ENCODE measurements at regions not wholly inside any gene's neighbourhood (a gene's known extent, or its start where the extent isn't known, plus 50 kb on each side); places are given as distances from the start of the nearest gene placed in this dataset.
"Not testable (repeated sequence)": the region's sequence is repeated elsewhere in the genome, so short reads cannot be mapped to it uniquely, and the experiment has no call there.

GRCh38 chr13:30063892-30064291 lies 213.5 kb upstream of the UBL3 start:
- no peak for DNase-seq (ENCODE audit: low read depth)
- TF ChIP-seq, protein P1, sequence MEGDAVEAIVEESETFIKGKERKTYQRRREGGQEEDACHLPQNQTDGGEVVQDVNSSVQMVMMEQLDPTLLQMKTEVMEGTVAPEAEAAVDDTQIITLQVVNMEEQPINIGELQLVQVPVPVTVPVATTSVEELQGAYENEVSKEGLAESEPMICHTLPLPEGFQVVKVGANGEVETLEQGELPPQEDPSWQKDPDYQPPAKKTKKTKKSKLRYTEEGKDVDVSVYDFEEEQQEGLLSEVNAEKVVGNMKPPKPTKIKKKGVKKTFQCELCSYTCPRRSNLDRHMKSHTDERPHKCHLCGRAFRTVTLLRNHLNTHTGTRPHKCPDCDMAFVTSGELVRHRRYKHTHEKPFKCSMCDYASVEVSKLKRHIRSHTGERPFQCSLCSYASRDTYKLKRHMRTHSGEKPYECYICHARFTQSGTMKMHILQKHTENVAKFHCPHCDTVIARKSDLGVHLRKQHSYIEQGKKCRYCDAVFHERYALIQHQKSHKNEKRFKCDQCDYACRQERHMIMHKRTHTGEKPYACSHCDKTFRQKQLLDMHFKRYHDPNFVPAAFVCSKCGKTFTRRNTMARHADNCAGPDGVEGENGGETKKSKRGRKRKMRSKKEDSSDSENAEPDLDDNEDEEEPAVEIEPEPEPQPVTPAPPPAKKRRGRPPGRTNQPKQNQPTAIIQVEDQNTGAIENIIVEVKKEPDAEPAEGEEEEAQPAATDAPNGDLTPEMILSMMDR (IDR thresholded peaks at IDR 0.05; ENCODE audit: insufficient read depth, low read depth, low read length, missing control alignments): no peak
- H3K4me3 ChIP-seq (ENCODE audit: low read depth, low read length): no peak overlapping the region

DNA sequence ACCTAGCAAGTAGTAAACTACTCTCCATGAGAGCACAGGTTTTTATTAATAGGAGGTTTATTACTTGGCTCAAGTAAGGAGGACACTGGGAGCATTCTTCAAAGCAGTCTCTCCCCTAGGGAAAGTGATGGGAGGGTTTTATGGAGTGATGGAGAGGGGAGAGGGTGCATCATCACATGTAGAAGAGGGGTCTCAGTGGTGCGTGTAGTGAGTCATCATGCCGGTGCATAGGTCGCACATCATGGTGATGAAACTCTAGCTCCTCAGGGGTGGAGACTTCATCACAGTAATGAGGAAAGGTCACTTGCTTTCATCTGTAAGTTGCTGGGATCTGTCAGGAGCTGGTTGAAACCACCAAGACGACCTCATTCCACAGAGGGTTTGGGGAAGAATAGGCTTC lies 210.8 kb upstream of the UBL3 start:
- DNase-seq (ENCODE audit: low read depth): no peak
- no peak overlapping the region for H3K4me3 ChIP-seq (ENCODE audit: low read depth, low read length)
- TF ChIP-seq, protein P1 (IDR thresholded peaks at IDR 0.05; ENCODE audit: insufficient read depth, low read depth, low read length, missing control alignments): no peak

- TF ChIP-seq, protein P1 (IDR thresholded peaks at IDR 0.05; ENCODE audit: insufficient read depth, low read depth, low read length, missing control alignments): no peak
- DNase-seq (ENCODE audit: low read depth): no peak
- no peak overlapping the region for H3K4me3 ChIP-seq (ENCODE audit: low read depth, low read length)
These were observed 208.0 kb upstream of the UBL3 start for GRCh38 chr13:30058429-30058828.

- H3K4me3 ChIP-seq (ENCODE audit: low read depth, low read length); DNase-seq (ENCODE audit: low read depth): not testable (repeated sequence)
These were observed 204.1 kb upstream of the UBL3 start for GRCh38 chr13:30054546-30054945.

DNA sequence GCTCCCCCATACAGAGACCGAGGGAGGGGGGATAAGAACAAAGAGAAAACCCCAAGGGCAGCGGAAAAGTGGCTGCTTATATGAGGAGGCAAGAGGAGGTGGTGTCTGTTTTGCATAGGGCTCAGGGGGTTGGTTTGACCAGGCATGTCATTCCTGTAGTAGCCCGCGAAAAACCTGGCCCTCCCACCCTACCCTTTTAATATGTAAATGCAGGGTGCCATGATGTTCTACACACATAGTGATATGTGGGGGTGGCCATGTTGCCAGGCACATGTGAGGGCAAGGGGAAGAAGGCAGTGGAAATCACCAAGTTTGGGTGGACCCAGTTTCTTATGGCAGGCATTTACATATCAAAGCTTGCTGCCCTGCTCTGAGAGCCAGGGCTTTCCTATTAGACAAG lies 203.5 kb upstream of the UBL3 start:
- no peak overlapping the region for H3K4me3 ChIP-seq (ENCODE audit: low read depth, low read length)
- DNase-seq (ENCODE audit: low read depth): no peak

DNA sequence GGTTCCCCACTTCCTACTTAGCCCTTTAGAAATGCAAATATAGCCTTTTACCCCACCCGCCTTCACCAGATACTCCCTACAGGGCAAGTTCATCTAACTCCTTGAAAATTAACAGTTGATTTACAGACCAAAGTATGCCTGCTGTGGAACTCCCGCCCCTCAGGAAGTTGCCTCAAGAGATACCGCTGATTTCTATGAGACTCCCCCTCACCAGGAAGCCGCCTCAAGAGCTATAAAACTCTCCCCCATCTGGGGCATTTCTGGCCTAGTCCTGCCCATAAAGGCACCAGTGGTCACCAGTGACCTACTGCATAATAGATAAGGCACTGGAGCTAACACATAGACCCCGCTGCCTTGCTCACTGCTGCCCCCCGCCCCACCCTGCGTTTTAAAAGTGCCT lies 201.7 kb upstream of the UBL3 start:
- TF ChIP-seq, protein P1 (IDR thresholded peaks at IDR 0.05; ENCODE audit: insufficient read depth, low read depth, low read length, missing control alignments): no peak
- DNase-seq (ENCODE audit: low read depth): no peak
- no peak overlapping the region for H3K4me3 ChIP-seq (ENCODE audit: low read depth, low read length)

More for the DNA sequence above, 203.5 kb upstream of the UBL3 start:
- TF ChIP-seq, protein P1 (IDR thresholded peaks at IDR 0.05; ENCODE audit: insufficient read depth, low read depth, low read length, missing control alignments): no peak

- no peak overlapping the region for H3K4me3 ChIP-seq (ENCODE audit: low read depth, low read length)
- no peak for DNase-seq (ENCODE audit: low read depth)
- TF ChIP-seq, protein P1 (IDR thresholded peaks at IDR 0.05; ENCODE audit: insufficient read depth, low read depth, low read length, missing control alignments): no peak
These were observed 201.2 kb upstream of the UBL3 start for GRCh38 chr13:30051531-30052060.

All from GM12865 (cell line).